H1 (cell line): ENCODE measurements at regions not wholly inside any gene's neighbourhood (a gene's known extent, or its start where the extent isn't known, plus 50 kb on each side); places are given as distances from the start of the nearest gene placed in this dataset.
"Not testable (repeated sequence)": the region's sequence is repeated elsewhere in the genome, so short reads cannot be mapped to it uniquely, and the experiment has no call there.

Experiments
- CTCF ChIA-PET: fragments of 300-600 bp; sonication (Branson Sonifier 250); formaldehyde crosslinking; loops from one replicate; lab custom pipeline; 2021; ENCODE audit not compliant: partially characterized antibody; lab: Charles Lee
- POLR2A ChIA-PET: fragments of 300-600 bp; sonication (Branson Sonifier 250); formaldehyde crosslinking; loops from one replicate; lab custom pipeline; 2021; ENCODE audit warnings: inconsistent platforms; ENCODE audit not compliant: partially characterized antibody; lab: Charles Lee
- DNase-seq, 2 experiments: peaks; one replicate each; pipeline versions ENCODE4 v3.0.0 to v3.0.0-alpha.2; 2010 to 2022; ENCODE audit warnings: low spot score in 2 of 2, low read depth in 1 of 2, mixed read lengths in 1 of 2
- FAIRE-seq: peaks from 2 replicates; lab custom pipeline; 2011; peaks lifted over from hg19 to GRCh38; lab: Jason Lieb, UNC
- H2AFZ ChIP-seq: 2 replicates; pipeline ENCODE4 v1.8.1; 2012; ENCODE audit warnings: low read length, inconsistent platforms
- H2AK5ac ChIP-seq: 2 replicates; pipeline ENCODE4 v1.6.1; 2013; ENCODE audit warnings: low read depth, low read length
- H2BK120ac ChIP-seq: replicated peaks from 2 replicates; pipeline ENCODE3; 2013; ENCODE audit warnings: low read depth, low read length, inconsistent platforms
- H2BK12ac ChIP-seq: 2 replicates; pipeline ENCODE4 v1.6.1; 2013; ENCODE audit warnings: low read depth, low read length
- H2BK15ac ChIP-seq: 2 replicates; pipeline ENCODE4 v1.6.1; 2013; ENCODE audit warnings: low read length
- H2BK20ac ChIP-seq: 2 replicates; pipeline ENCODE4 v1.6.1; 2013; ENCODE audit warnings: low read length
- H2BK5ac ChIP-seq: 2 replicates; pipeline ENCODE4 v1.6.1; 2013; ENCODE audit warnings: low read depth, low read length
- H3K14ac ChIP-seq: 2 replicates; pipeline ENCODE4 v1.6.1; 2013; ENCODE audit warnings: inconsistent platforms; ENCODE audit not compliant: insufficient read length
- H3K18ac ChIP-seq: 2 replicates; pipeline ENCODE4 v1.6.1; 2013; ENCODE audit warnings: low read length; ENCODE audit errors: extremely low read depth
- H3K23ac ChIP-seq: 2 replicates; pipeline ENCODE4 v1.6.1; 2013; ENCODE audit warnings: inconsistent platforms; ENCODE audit not compliant: insufficient read length
- H3K23me2 ChIP-seq: 2 replicates; pipeline ENCODE4 v1.6.1; 2013; ENCODE audit warnings: low read depth, low read length
- H3K27ac ChIP-seq: 2 replicates; pipeline ENCODE4 v1.6.1; 2011; ENCODE audit warnings: low read depth, low read length, inconsistent platforms
- H3K27me3 ChIP-seq, 4 experiments: replicated peaks in 1 of 4; 1 replicate in 1 of 4; 2 replicates in 3 of 4; pipeline versions ENCODE4 v1.6.1 to v1.8.1; 2011 to 2013; ENCODE audit warnings: low read length in 3 of 4, mild to moderate bottlenecking in 3 of 4, inconsistent platforms in 2 of 4, mixed read lengths in 2 of 4, moderate library complexity in 1 of 4; ENCODE audit not compliant: control insufficient read depth in 3 of 4, insufficient read depth in 3 of 4; ENCODE audit errors: extremely low read depth in 1 of 4
- H3K36me3 ChIP-seq, 4 experiments: 2 replicates each; pipeline versions ENCODE4 v1.6.1 to v1.8.1; 2011 to 2013; ENCODE audit warnings: mild to moderate bottlenecking in 4 of 4, low read length in 3 of 4, moderate library complexity in 2 of 4, control low read depth in 1 of 4, inconsistent platforms in 1 of 4; ENCODE audit not compliant: insufficient read depth in 4 of 4, control insufficient read depth in 2 of 4
- H3K4ac ChIP-seq: replicated peaks from 2 replicates; pipeline ENCODE3; 2013; ENCODE audit warnings: low read length, low read depth, mixed read lengths, inconsistent platforms; ENCODE audit not compliant: insufficient read length
- H3K4me1 ChIP-seq, 4 experiments: replicated peaks in 1 of 4; 1 replicate in 1 of 4; 2 replicates in 3 of 4; pipeline versions ENCODE4 v1.6.1 to v1.8.1; 2011 to 2013; ENCODE audit warnings: low read length in 3 of 4, inconsistent platforms in 2 of 4, mixed read lengths in 1 of 4; ENCODE audit not compliant: insufficient read depth in 4 of 4, control insufficient read depth in 3 of 4
- H3K4me2 ChIP-seq, 2 experiments: 2 replicates each; pipeline versions ENCODE4 v1.6.1 to v1.8.1; 2011 to 2013; ENCODE audit warnings: low read depth in 2 of 2, low read length in 2 of 2, control low read depth in 1 of 2, inconsistent platforms in 1 of 2, mild to moderate bottlenecking in 1 of 2; ENCODE audit not compliant: insufficient read depth in 1 of 2
- H3K4me3 ChIP-seq, 4 experiments: fragments of 200-600, 300-600 bp in 1 of 4; sonication (generic), shearing (Covaris generic), sonication (Bioruptor Twin) in 1 of 4; 2 replicates each; pipeline versions ENCODE4 v1.5.1 to v1.8.1; 2011 to 2016; ENCODE audit warnings: low read length in 4 of 4, low read depth in 3 of 4, control low read depth in 2 of 4, inconsistent platforms in 2 of 4, mild to moderate bottlenecking in 2 of 4, mixed read lengths in 1 of 4, moderate library complexity in 1 of 4; ENCODE audit not compliant: insufficient read depth in 2 of 4; ENCODE audit errors: extremely low read depth in 1 of 4
- H3K56ac ChIP-seq: replicated peaks from 2 replicates; pipeline ENCODE3; 2013; ENCODE audit warnings: low read depth, mild to moderate bottlenecking, mixed read lengths, low read length, inconsistent platforms; ENCODE audit not compliant: insufficient read length
- H3K79me1 ChIP-seq: 2 replicates; pipeline ENCODE4 v1.6.1; 2013; ENCODE audit warnings: low read depth, low read length, control low read depth
- H3K79me2 ChIP-seq, 2 experiments: 2 replicates each; pipeline versions ENCODE4 v1.6.1 to v1.8.1; 2012 to 2013; ENCODE audit warnings: low read length in 2 of 2, mild to moderate bottlenecking in 2 of 2, inconsistent platforms in 1 of 2; ENCODE audit not compliant: insufficient read depth in 2 of 2, control insufficient read depth in 1 of 2
- H3K9ac ChIP-seq, 4 experiments: replicated peaks in 1 of 4; 1 replicate in 1 of 4; 2 replicates in 3 of 4; pipeline versions ENCODE4 v1.6.1 to v1.8.1; 2011 to 2013; ENCODE audit warnings: low read depth in 3 of 4, low read length in 3 of 4, control low read depth in 2 of 4, mild to moderate bottlenecking in 2 of 4, moderate library complexity in 2 of 4, inconsistent platforms in 1 of 4; ENCODE audit errors: extremely low read depth in 1 of 4
- H3K9me3 ChIP-seq, 2 experiments: 2 replicates each; pipeline versions ENCODE4 v1.6.1 to v1.8.1; 2012 to 2013; ENCODE audit warnings: mild to moderate bottlenecking in 2 of 2, moderate library complexity in 2 of 2, control low read depth in 1 of 2, inconsistent platforms in 1 of 2, low read depth in 1 of 2, low read length in 1 of 2, mixed read lengths in 1 of 2; ENCODE audit not compliant: insufficient read depth in 2 of 2
- H4K20me1 ChIP-seq, 2 experiments: replicated peaks in 1 of 2; 2 replicates each; pipeline versions ENCODE3 to v1.8.1; 2011 to 2013; ENCODE audit warnings: inconsistent platforms in 2 of 2, low read length in 2 of 2, mild to moderate bottlenecking in 1 of 2; ENCODE audit not compliant: insufficient read depth in 2 of 2, control insufficient read depth in 1 of 2
- H4K5ac ChIP-seq: 2 replicates; pipeline ENCODE4 v1.6.1; 2013; ENCODE audit warnings: low read length, low read depth, mixed read lengths, inconsistent platforms; ENCODE audit not compliant: insufficient read length
- H4K8ac ChIP-seq: 2 replicates; pipeline ENCODE4 v1.8.0; 2013; ENCODE audit warnings: mild to moderate bottlenecking, moderate library complexity, low read length, inconsistent platforms; ENCODE audit not compliant: insufficient read depth; ENCODE audit errors: extremely low read depth
- H4K91ac ChIP-seq: replicated peaks from 2 replicates; pipeline ENCODE3; 2013; ENCODE audit warnings: low read length, mixed read lengths, inconsistent platforms; ENCODE audit not compliant: insufficient read length
- HDAC2 ChIP-seq, 2 experiments: fragments of 300-600 bp in 1 of 2; sonication (generic) in 1 of 2; IDR thresholded peaks; 2 replicates each; pipeline ENCODE4 v1.6.1; 2011 to 2012; ENCODE audit warnings: low read depth in 2 of 2, low read length in 2 of 2, mild to moderate bottlenecking in 2 of 2, moderate library complexity in 2 of 2, borderline replicate concordance in 1 of 2, inconsistent platforms in 1 of 2
- KDM1A ChIP-seq: fragments of 200-600, 300-600 bp; sonication (generic); IDR thresholded peaks from 2 replicates; pipeline ENCODE4 v1.7.1; 2016; ENCODE audit warnings: mild to moderate bottlenecking, low read length, borderline replicate concordance
- SUZ12 ChIP-seq: fragments of 200-600 bp; sonication (generic); IDR thresholded peaks from 2 replicates; pipeline ENCODE4 v1.6.1; 2012; ENCODE audit warnings: mild to moderate bottlenecking, inconsistent platforms, low read length, moderate library complexity, mixed read lengths
- WGBS, 2 experiments: shearing (Covaris generic) in 1 of 2; methylation state at CpG; one replicate each; pipeline versions ENCODE4 v1.1.6 to v1.1.7; 2013 to 2015; ENCODE audit warnings: low lambda C conversion rate in 2 of 2, mixed read lengths in 2 of 2, inconsistent platforms in 1 of 2, low coverage in 1 of 2, missing lambda C conversion rate in 1 of 2; ENCODE audit not compliant: insufficient replicate concordance in 2 of 2, insufficient coverage in 1 of 2, insufficient read length in 1 of 2; ENCODE audit errors: extremely low coverage in 1 of 2, missing lambda C conversion rate in 1 of 2; 5-methylcytosine and 5-hydroxymethylcytosine counted together

- ChIA-PET POLR2A (interaction anchor here (1.1 to 1.6 kb wide), 2 partner anchors 9 to 15 kb away, joined by 5 to 9 read pairs; no protein-coding TSS in a partner anchor), CTCF (interaction anchor here (0.7 to 1.8 kb wide), 4 partner anchors 25 to 241 kb away, joined by 3 to 6 read pairs (median 4); no protein-coding TSS in a partner anchor)
Observed at GRCh38 chr16:86277859-86278258, 232.5 kb upstream of the FOXF1 start.

More at GRCh38 chr16:86277859-86278258, 232.5 kb upstream of the FOXF1 start:
- DNase-seq, H2BK15ac ChIP-seq, FAIRE-seq, H2AFZ ChIP-seq, H3K79me2 ChIP-seq, H3K23ac ChIP-seq, H3K36me3 ChIP-seq, H4K8ac ChIP-seq, H3K79me1 ChIP-seq, H3K27me3 ChIP-seq, H3K4me3 ChIP-seq, H3K56ac ChIP-seq, H2BK12ac ChIP-seq, H3K23me2 ChIP-seq, H3K14ac ChIP-seq, H4K5ac ChIP-seq, H3K9ac ChIP-seq, H4K20me1 ChIP-seq, H2AK5ac ChIP-seq, H3K9me3 ChIP-seq, H3K27ac ChIP-seq, H3K18ac ChIP-seq: not testable (repeated sequence)
- peaks cover 0 to 18% (median 3%) of the 10 kb centered on the region in 4 experiments; a peak in 4 of 7 replicates for H3K4me1 ChIP-seq
- H4K91ac ChIP-seq: peak overlapping the region; percentile 61
- peak overlapping the region; percentile 18; the same call in 1 of the 2 replicates for H2BK5ac ChIP-seq
- H3K4ac ChIP-seq: peak overlapping the region; percentile 1
- TF ChIP-seq KDM1A (peak; percentile 51; the same call in 1 of the 2 replicates), SUZ12 (0 out of 2 replicates have a peak, but pooled peaks have one; percentile 5), HDAC2 (IDR thresholded peaks at IDR 0.05; ENCODE audit: borderline replicate concordance in 1 of 2, low read depth in 2 of 2, low read length in 2 of 2) (0 out of 4 replicates have a peak, but pooled peaks of 1 of the 2 experiments have one; percentile 27)
- H3K4me2 ChIP-seq: peak overlapping the region in 1 of 2 experiments; percentile 48; a peak in 1 of 4 replicates
- H2BK120ac ChIP-seq: peak overlapping the region; percentile 5
- H2BK20ac ChIP-seq: peak overlapping the region; percentile 80; the same call in 1 of the 2 replicates
- 77% methylated on average over 4 of the region's 4 CpGs; no CpG with 5 or more reads in 1 of the 2 experiments for WGBS, 2 experiments
